ENCODE measurements at regions not wholly inside any gene's neighbourhood (a gene's known extent, or its start where the extent isn't known, plus 50 kb on each side); places are given as distances from the start of the nearest gene placed in this dataset.

DNA sequence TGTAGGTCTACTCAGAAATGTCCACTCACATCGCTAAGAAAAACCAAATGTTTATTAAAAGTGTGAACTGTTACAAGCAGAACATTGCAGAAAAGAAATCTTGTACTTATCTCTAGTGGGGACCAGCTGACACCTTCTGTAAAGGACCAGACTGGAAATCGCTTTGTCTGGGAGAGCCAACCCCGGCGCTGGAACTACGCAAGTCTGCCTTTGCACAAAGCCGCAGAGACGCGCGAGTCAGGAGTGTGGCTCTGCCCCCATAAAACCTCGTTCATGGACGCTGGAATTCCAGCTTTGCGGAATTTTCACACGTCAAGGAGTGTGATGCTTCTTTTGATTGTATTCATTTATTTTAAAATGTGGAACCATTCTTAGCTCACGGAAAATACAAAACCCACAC is 141.9 kb upstream of the SALL3 start:
- TF ChIP-seq POLR2AphosphoS5 (IDR thresholded peaks at IDR 0.05; ENCODE audit: insufficient read depth in 1 of 2, low read depth in 1 of 2) (no peak), POLR2A (IDR thresholded peaks at IDR 0.05) (no peak)
- TF ChIP-seq, protein P1, sequence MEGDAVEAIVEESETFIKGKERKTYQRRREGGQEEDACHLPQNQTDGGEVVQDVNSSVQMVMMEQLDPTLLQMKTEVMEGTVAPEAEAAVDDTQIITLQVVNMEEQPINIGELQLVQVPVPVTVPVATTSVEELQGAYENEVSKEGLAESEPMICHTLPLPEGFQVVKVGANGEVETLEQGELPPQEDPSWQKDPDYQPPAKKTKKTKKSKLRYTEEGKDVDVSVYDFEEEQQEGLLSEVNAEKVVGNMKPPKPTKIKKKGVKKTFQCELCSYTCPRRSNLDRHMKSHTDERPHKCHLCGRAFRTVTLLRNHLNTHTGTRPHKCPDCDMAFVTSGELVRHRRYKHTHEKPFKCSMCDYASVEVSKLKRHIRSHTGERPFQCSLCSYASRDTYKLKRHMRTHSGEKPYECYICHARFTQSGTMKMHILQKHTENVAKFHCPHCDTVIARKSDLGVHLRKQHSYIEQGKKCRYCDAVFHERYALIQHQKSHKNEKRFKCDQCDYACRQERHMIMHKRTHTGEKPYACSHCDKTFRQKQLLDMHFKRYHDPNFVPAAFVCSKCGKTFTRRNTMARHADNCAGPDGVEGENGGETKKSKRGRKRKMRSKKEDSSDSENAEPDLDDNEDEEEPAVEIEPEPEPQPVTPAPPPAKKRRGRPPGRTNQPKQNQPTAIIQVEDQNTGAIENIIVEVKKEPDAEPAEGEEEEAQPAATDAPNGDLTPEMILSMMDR (IDR thresholded peaks at IDR 0.05), result no peak
- intact Hi-C loops (cut with DNase I), result no loop called here
- no peaks in the 10 kb centered on the region for H3K4me1 ChIP-seq

DNA sequence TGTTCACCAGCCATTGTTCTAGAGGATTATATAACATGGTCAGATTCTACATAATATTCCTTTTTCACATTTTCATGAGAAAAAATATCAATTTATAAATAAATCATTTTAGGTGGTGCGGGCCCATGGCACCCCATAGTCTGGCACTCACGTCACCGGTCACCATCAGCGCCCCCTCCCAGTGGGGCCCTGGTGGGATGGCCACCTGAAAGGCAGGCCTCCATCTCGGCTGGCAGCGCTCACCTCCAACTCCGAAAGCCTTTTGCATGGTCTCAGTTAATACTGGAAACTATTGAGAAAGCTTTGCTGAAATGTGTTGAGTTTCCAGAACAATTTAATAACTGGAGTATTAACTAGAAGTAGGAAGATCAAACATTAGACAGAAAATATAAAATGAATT is 141.4 kb upstream of the SALL3 start:
- intact Hi-C loops (cut with DNase I), result no loop called here
- Histone ChIP-seq H3K4me3 (no peak overlapping the region), H3K27me3 (no peaks in the 10 kb centered on the region), H3K4me1 (no peaks in the 10 kb centered on the region), H3K36me3 (no peaks in the 10 kb centered on the region), H3K27ac (no peak overlapping the region), H3K9me3 (no peaks in the 10 kb centered on the region)
- no peak for TF ChIP-seq POLR2AphosphoS5 (IDR thresholded peaks at IDR 0.05; ENCODE audit: insufficient read depth in 1 of 2, low read depth in 1 of 2)
- DNase-seq (ENCODE audit: extremely low spot score in 2 of 2), result peak in 1 of 2 donors; percentile 22

More for the DNA sequence above, 141.9 kb upstream of the SALL3 start:
- peak in 1 of 2 donors; percentile 9 for DNase-seq (ENCODE audit: extremely low spot score in 2 of 2)
- Histone ChIP-seq H3K27me3 (no peaks in the 10 kb centered on the region), H3K27ac (no peak overlapping the region), H3K36me3 (no peaks in the 10 kb centered on the region), H3K9me3 (no peaks in the 10 kb centered on the region), H3K4me3 (no peak overlapping the region)

DNA sequence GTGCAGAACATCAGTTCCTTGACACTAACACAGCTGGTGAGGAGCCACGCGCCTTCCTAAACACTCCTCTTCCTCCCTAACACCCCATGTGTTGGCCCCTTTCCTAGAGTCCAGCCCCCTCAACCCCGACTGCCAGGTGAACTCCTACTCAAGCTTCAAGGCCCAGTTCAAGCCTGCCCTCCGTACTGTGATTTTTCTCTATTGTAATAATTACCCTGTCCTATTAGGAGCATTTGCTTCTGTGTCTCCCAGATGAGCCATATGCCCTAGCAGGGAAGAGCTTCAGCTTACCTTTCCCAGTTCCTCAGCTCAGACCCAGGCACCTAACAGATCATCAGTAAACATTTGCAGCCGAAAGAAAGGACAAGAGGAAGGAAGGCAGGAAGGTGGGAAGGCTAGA is 130.6 kb upstream of the SALL3 start:
- Histone ChIP-seq H3K36me3 (no peaks in the 10 kb centered on the region), H3K27ac (no peak overlapping the region), H3K4me3 (no peak overlapping the region), H3K27me3 (no peaks in the 10 kb centered on the region), H3K4me1 (no peaks in the 10 kb centered on the region), H3K9me3 (no peaks in the 10 kb centered on the region)
- intact Hi-C loops (cut with DNase I), result no loop called here
- TF ChIP-seq, protein P1 (IDR thresholded peaks at IDR 0.05), result no peak
- TF ChIP-seq POLR2AphosphoS5 (IDR thresholded peaks at IDR 0.05; ENCODE audit: insufficient read depth in 1 of 2, low read depth in 1 of 2) (no peak), POLR2A (IDR thresholded peaks at IDR 0.05) (no peak)
- peak in 1 of 2 donors; percentile 52 for DNase-seq (ENCODE audit: extremely low spot score in 2 of 2)

DNA sequence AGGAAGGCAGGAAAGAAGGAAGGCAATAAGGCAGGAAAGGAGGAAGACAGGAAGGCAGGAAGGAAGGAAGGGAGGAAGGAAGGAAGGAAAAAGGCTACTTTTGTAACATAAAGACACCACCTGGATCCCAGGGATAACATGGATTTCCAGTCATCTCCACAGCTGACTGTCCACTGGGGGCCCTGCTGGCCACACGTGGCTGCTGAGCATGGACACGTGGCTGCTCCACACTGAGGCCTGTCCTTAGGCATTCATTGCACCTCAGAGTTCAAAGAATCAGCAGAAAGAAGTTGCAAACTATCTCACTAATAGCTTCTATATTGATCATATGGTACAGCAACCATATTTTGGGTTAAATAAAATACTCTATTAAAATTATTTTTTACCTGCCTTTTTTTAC is 130.2 kb upstream of the SALL3 start:
- intact Hi-C loops (cut with DNase I), result no loop called here
- Histone ChIP-seq H3K27me3 (no peaks in the 10 kb centered on the region), H3K36me3 (no peaks in the 10 kb centered on the region), H3K27ac (no peak overlapping the region), H3K9me3 (no peaks in the 10 kb centered on the region), H3K4me1 (no peaks in the 10 kb centered on the region), H3K4me3 (no peak overlapping the region)
- TF ChIP-seq POLR2AphosphoS5 (IDR thresholded peaks at IDR 0.05; ENCODE audit: insufficient read depth in 1 of 2, low read depth in 1 of 2) (no peak), POLR2A (IDR thresholded peaks at IDR 0.05) (no peak)
- TF ChIP-seq, protein P1 (IDR thresholded peaks at IDR 0.05), result no peak
- peak in 1 of 2 donors; percentile 2 for DNase-seq (ENCODE audit: extremely low spot score in 2 of 2)

DNA sequence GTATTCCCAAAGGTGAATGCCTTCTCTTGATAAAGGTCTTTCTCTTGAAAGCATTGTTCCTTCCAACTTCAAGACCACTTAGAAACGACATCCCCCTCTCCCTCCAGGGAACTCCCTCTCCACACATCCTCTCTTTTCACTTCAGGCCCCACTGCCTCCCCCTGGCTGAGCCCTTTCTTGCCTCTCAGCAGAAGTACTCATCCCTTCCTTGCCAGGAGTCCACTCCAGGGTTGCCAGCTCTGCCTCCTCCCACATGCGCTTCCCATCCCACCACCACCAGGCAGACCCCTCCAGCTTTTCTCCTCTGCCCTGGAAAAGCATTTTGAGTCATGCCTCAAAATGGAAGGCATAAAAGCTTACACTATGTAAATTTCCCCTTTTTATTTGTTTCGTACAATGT is 126.3 kb upstream of the SALL3 start:
- TF ChIP-seq, protein P1 (IDR thresholded peaks at IDR 0.05), result no peak
- TF ChIP-seq POLR2A (IDR thresholded peaks at IDR 0.05), result no peak
- TF ChIP-seq POLR2AphosphoS5 (IDR thresholded peaks at IDR 0.05; ENCODE audit: insufficient read depth in 1 of 2, low read depth in 1 of 2), result no peak
- intact Hi-C loops (cut with DNase I), result loop anchor here (5.0 kb wide), 1 partner anchor 1116 kb away; no protein-coding TSS in a partner anchor
- H3K27me3 ChIP-seq, result no peaks in the 10 kb centered on the region
- no peaks in the 10 kb centered on the region for H3K36me3 ChIP-seq
- no peak overlapping the region for H3K4me3 ChIP-seq
- DNase-seq (ENCODE audit: extremely low spot score in 2 of 2), result peak in 1 of 2 donors; percentile 52
- no peaks in the 10 kb centered on the region for H3K9me3 ChIP-seq
- no peak overlapping the region for H3K27ac ChIP-seq
- H3K4me1 ChIP-seq, result no peaks in the 10 kb centered on the region

All from vagina (tissue), 2 donors.